CD4-positive, alpha-beta T cell (primary cell): ENCODE measurements at regions not wholly inside any gene's neighbourhood (a gene's known extent, or its start where the extent isn't known, plus 50 kb on each side); places are given as distances from the start of the nearest gene placed in this dataset.

ENCODE experiments used
- ATAC-seq: fragments of 200-7000 bp; cut with Tn5 transposase; one replicate; pipeline ENCODE4 v1.10.0; 2022; ENCODE audit warnings: mild to moderate bottlenecking; ENCODE audit not compliant: poor library complexity
- CTCF ChIA-PET: fragments of 350-600 bp; sonication (Branson Sonifier 250); formaldehyde crosslinking; loops from one replicate; lab custom pipeline; 2021; ENCODE audit warnings: antibody characterized with exemption, inconsistent platforms; lab: Charles Lee
- POLR2A ChIA-PET: fragments of 350-600 bp; sonication (Branson Sonifier 250); formaldehyde crosslinking; loops from one replicate; lab custom pipeline; 2021; ENCODE audit warnings: antibody characterized with exemption, inconsistent platforms; lab: Charles Lee
- DNase-seq, 14 experiments: peaks; one replicate each; pipeline ENCODE4 v3.0.0-alpha.2; 2013 to 2020; ENCODE audit warnings: mixed read lengths in 2 of 14
- H3K27ac ChIP-seq, 2 donors: one replicate each; pipeline versions ENCODE4 v1.5.1 to v1.7.0; 2013; ENCODE audit warnings: low read length in 2 of 2, low read depth in 1 of 2, mild to moderate bottlenecking in 1 of 2
- H3K27me3 ChIP-seq, 2 experiments: 1 replicate in 1 of 2; 2 replicates in 1 of 2; pipeline versions ENCODE4 v1.6.1 to v1.7.0; 2013; ENCODE audit warnings: low read length in 2 of 2, control low read depth in 1 of 2, mild to moderate bottlenecking in 1 of 2, moderate library complexity in 1 of 2; ENCODE audit not compliant: insufficient read depth in 2 of 2, control insufficient read depth in 1 of 2
- H3K36me3 ChIP-seq: one replicate; pipeline ENCODE4 v1.6.1; 2013; ENCODE audit warnings: low read length, control low read depth; ENCODE audit not compliant: insufficient read depth
- H3K4me1 ChIP-seq: one replicate; pipeline ENCODE4 v1.6.1; 2013; ENCODE audit warnings: low read length, control low read depth; ENCODE audit not compliant: insufficient read depth
- H3K4me3 ChIP-seq: one replicate; pipeline ENCODE4 v1.5.1; 2013; ENCODE audit warnings: mild to moderate bottlenecking, low read length, moderate library complexity
- H3K9me3 ChIP-seq, 2 experiments: 1 replicate in 1 of 2; 2 replicates in 1 of 2; pipeline versions ENCODE4 v1.6.1 to v1.7.0; 2013; ENCODE audit warnings: low read length in 2 of 2, mild to moderate bottlenecking in 2 of 2, control low read depth in 1 of 2, moderate library complexity in 1 of 2; ENCODE audit not compliant: control insufficient read depth in 1 of 2, insufficient read depth in 1 of 2
- H3K27ac Mint-ChIP-seq: one replicate; pipeline ENCODE4 v1.8.0; 2020; ENCODE audit warnings: mixed read lengths
- H3K27me3 Mint-ChIP-seq: one replicate; pipeline ENCODE4 v1.8.0; 2021; ENCODE audit warnings: mixed read lengths
- H3K36me3 Mint-ChIP-seq: one replicate; pipeline ENCODE4 v1.8.0; 2021; ENCODE audit warnings: low read depth, mixed read lengths
- H3K4me1 Mint-ChIP-seq: one replicate; pipeline ENCODE4 v1.8.0; 2021; ENCODE audit warnings: low read depth, mixed read lengths
- H3K4me3 Mint-ChIP-seq: one replicate; pipeline ENCODE4 v1.8.0; 2020; ENCODE audit warnings: mild to moderate bottlenecking, mixed read lengths
- H3K9me3 Mint-ChIP-seq: one replicate; pipeline ENCODE4 v1.8.0; 2020; ENCODE audit warnings: mixed read lengths
- intact Hi-C, 2 experiments: fragments of 100-400 bp; cut with DNase I in 1 of 2; cut with micrococcal nuclease in 1 of 2; formaldehyde crosslinking; loops; one replicate each; pipeline versions ENCODE4 v1.15.1 to v1.9.0; 2023 to 2025; cut with DNase I, micrococcal nuclease
- TF ChIP-seq, protein P1 (sequence below): fragments of 200-600 bp; IDR thresholded peaks from one replicate; pipeline ENCODE4 v1.8.0; 2022; ENCODE audit warnings: antibody characterized with exemption, mild to moderate bottlenecking

DNA sequence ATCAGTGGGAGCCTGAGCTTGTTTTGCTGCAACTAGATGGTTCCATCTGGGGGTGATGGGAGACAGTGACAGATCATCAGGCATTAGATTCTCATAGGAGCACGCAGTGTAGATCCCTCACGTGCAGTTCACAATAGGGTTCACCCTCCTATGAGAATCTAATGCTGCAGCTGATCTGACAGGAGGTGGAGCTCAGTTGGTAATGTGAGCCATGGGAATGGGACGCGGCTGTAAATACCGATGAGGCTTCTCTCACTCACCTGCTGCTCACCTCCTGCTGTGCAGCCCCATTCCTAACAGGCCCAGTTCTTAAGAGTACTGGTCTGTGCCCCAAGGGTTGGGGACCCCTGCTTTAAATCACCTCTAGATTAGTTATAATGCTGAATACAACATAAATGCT, 137.5 kb upstream of the PLEKHM1 start:
- no peak for DNase-seq
- Histone ChIP-seq H3K4me3 (no peak overlapping the region), H3K9me3 (no peaks in the 10 kb centered on the region), H3K4me1 (no peaks in the 10 kb centered on the region), H3K27ac (no peak overlapping the region), H3K36me3 (peaks cover 35% of the 10 kb centered on the region), H3K27me3 (no peaks in the 10 kb centered on the region)
- Mint-ChIP-seq H3K4me3 (no peak overlapping the region), H3K27me3 (no peaks in the 10 kb centered on the region), H3K27ac (no peak overlapping the region), H3K9me3 (no peaks in the 10 kb centered on the region), H3K36me3 (peaks cover 56% of the 10 kb centered on the region), H3K4me1 (no peaks in the 10 kb centered on the region)
- ChIA-PET CTCF (no interaction called here), POLR2A (no interaction called here)
- intact Hi-C loops = no loop called here
- TF ChIP-seq, protein P1, sequence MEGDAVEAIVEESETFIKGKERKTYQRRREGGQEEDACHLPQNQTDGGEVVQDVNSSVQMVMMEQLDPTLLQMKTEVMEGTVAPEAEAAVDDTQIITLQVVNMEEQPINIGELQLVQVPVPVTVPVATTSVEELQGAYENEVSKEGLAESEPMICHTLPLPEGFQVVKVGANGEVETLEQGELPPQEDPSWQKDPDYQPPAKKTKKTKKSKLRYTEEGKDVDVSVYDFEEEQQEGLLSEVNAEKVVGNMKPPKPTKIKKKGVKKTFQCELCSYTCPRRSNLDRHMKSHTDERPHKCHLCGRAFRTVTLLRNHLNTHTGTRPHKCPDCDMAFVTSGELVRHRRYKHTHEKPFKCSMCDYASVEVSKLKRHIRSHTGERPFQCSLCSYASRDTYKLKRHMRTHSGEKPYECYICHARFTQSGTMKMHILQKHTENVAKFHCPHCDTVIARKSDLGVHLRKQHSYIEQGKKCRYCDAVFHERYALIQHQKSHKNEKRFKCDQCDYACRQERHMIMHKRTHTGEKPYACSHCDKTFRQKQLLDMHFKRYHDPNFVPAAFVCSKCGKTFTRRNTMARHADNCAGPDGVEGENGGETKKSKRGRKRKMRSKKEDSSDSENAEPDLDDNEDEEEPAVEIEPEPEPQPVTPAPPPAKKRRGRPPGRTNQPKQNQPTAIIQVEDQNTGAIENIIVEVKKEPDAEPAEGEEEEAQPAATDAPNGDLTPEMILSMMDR = no peak
- no peak for ATAC-seq

DNA sequence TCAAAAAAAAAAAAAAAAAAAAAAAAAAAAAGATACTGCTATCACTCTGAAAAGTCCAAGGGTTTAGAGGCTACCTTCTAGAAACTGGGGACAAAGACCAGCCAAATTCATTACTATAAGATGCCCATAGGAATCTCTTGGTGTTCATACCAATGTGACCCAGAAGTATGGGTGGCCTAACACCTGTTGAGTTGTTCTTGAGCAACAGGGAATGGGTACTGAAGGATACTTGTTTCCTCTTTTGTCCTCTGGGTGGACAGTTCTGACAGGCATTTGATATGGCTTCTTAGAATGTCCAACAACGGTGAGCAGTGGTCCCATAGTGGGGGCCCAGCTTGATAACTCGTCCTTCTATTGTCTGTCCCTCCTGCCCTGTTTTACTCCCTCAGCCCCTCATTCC, 141.4 kb upstream of the PLEKHM1 start:
- no peaks in the 10 kb centered on the region for H3K4me1 Mint-ChIP-seq
- TF ChIP-seq, protein P1 = no peak
- Histone ChIP-seq H3K4me3 (no peak overlapping the region), H3K27me3 (no peaks in the 10 kb centered on the region), H3K4me1 (no peaks in the 10 kb centered on the region), H3K9me3 (no peaks in the 10 kb centered on the region), H3K27ac (no peak overlapping the region), H3K36me3 (peaks cover 58% of the 10 kb centered on the region)
- peaks cover 77% of the 10 kb centered on the region for H3K36me3 Mint-ChIP-seq
- ChIA-PET POLR2A (no interaction called here), CTCF (no interaction called here)
- no peak for DNase-seq
- intact Hi-C loops = no loop called here
- H3K4me3 Mint-ChIP-seq = no peak overlapping the region
- no peak overlapping the region for H3K27ac Mint-ChIP-seq
- ATAC-seq = no peak
- no peaks in the 10 kb centered on the region for H3K27me3 Mint-ChIP-seq
- H3K9me3 Mint-ChIP-seq = no peaks in the 10 kb centered on the region

DNA sequence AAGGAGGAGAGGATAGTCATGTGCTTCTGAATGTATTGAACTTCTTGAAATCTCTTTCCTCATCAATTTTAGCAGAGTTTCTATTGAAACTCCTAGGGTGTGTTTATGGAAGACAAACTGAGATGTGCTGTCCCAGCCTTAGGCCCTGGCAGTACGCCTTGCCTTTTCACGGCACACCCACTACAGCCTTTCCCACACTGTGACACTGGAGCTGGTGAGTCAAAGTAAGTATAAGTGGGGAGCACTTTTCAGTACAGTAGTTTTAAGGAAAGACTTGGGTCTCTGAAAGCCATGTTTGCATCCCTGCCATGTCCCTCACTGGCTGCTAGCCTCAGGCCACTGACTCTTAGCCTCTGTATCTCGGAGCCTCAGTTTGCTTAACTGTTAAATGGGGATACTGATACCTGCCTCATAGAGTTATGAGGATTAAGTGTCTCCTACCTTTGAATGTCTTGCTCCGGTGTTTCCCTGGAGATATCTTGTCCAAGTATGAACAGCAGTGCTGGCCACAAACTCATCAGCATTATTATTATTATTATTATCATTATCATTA, 144.7 kb upstream of the CRHR1 start:
- Histone ChIP-seq H3K4me3 (no peak overlapping the region), H3K4me1 (peaks cover 7% of the 10 kb centered on the region), H3K27me3 (no peaks in the 10 kb centered on the region), H3K27ac (no peak overlapping the region), H3K9me3 (no peaks in the 10 kb centered on the region), H3K36me3 (peaks cover 16% of the 10 kb centered on the region)
- ChIA-PET CTCF (interaction anchor here (1.3 to 4.3 kb wide), 2 partner anchors 9 to 192 kb away, joined by 6 to 70 read pairs; no protein-coding TSS in a partner anchor), POLR2A (no interaction called here)
- H3K36me3 Mint-ChIP-seq = peaks cover 26% of the 10 kb centered on the region
- ATAC-seq (no peak), DNase-seq (no peak)
- no peaks in the 10 kb centered on the region for H3K27me3 Mint-ChIP-seq
- no peak overlapping the region for H3K4me3 Mint-ChIP-seq
- TF ChIP-seq, protein P1 = no peak
- H3K9me3 Mint-ChIP-seq = no peaks in the 10 kb centered on the region
- peaks cover 8% of the 10 kb centered on the region for H3K4me1 Mint-ChIP-seq
- intact Hi-C loops = no loop called here
- no peak overlapping the region for H3K27ac Mint-ChIP-seq
